Kidney epithelial cell (primary cell): ENCODE measurements at regions not wholly inside any gene's neighbourhood (a gene's known extent, or its start where the extent isn't known, plus 50 kb on each side); places are given as distances from the start of the nearest gene placed in this dataset.

ENCODE experiments used
- DNase-seq: peaks from one replicate; pipeline ENCODE4 v3.0.0-alpha.2; 2010; ENCODE audit warnings: low read depth
- H3K27me3 ChIP-seq: 2 replicates; pipeline ENCODE4 v1.6.0; 2011; ENCODE audit warnings: low read length; ENCODE audit not compliant: control insufficient read depth, insufficient read depth
- H3K36me3 ChIP-seq: 2 replicates; pipeline ENCODE4 v1.5.1; 2011; ENCODE audit warnings: low read length; ENCODE audit not compliant: control insufficient read depth, insufficient read depth
- H3K4me3 ChIP-seq: 2 replicates; pipeline ENCODE4 v1.5.1; 2011; ENCODE audit warnings: low read depth, mild to moderate bottlenecking, control low read depth, low read length
- TF ChIP-seq, protein P1 (sequence below): IDR thresholded peaks from 2 replicates; pipeline ENCODE4 v1.5.1; 2011; ENCODE audit warnings: mild to moderate bottlenecking, moderate library complexity, low read length, control low read depth, inconsistent platforms; ENCODE audit not compliant: insufficient read depth, poor library complexity, severe bottlenecking

DNA sequence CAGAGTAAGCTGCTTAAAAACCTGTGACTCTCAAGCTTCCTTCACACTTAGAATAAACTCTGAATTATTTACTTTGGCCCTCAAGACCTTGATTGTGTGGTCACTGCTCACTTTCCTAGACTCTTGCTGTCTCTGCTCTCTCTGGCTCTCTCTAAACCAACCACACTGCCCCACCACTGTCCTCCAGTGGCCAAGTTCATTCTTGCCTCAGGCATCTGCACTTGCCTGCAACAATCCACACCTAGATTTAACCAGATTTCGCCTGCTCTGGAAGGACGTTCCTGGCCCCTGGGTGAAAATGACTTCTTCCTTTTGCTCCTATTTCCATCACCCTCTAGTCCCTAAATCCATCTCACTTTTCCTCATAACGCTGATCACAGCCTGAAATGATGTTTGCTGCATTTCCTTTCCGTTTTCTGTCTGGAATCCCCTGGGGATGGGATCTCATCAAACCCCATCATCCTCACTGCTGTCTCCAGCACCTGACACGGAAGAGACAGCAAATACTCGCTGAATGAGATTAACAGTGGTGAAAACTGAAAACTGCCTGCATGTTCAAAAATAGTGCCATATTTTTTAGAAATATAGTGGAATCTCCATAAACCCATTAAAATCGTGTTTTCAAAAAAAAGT is 232.6 kb downstream of the UQCRFS1 start:
- DNase-seq: no peak
- no peaks in the 10 kb centered on the region for H3K36me3 ChIP-seq
- no peak overlapping the region for H3K4me3 ChIP-seq
- H3K27me3 ChIP-seq: no peaks in the 10 kb centered on the region
- TF ChIP-seq, protein P1, sequence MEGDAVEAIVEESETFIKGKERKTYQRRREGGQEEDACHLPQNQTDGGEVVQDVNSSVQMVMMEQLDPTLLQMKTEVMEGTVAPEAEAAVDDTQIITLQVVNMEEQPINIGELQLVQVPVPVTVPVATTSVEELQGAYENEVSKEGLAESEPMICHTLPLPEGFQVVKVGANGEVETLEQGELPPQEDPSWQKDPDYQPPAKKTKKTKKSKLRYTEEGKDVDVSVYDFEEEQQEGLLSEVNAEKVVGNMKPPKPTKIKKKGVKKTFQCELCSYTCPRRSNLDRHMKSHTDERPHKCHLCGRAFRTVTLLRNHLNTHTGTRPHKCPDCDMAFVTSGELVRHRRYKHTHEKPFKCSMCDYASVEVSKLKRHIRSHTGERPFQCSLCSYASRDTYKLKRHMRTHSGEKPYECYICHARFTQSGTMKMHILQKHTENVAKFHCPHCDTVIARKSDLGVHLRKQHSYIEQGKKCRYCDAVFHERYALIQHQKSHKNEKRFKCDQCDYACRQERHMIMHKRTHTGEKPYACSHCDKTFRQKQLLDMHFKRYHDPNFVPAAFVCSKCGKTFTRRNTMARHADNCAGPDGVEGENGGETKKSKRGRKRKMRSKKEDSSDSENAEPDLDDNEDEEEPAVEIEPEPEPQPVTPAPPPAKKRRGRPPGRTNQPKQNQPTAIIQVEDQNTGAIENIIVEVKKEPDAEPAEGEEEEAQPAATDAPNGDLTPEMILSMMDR: peak; percentile 59

- Histone ChIP-seq H3K36me3 (no peaks in the 10 kb centered on the region), H3K4me3 (no peak overlapping the region), H3K27me3 (no peaks in the 10 kb centered on the region)
- TF ChIP-seq, protein P1: peak; percentile 25
- no peak for DNase-seq
Measured at GRCh38 chr19:28977826-28978225, 235.1 kb downstream of the UQCRFS1 start.

DNA sequence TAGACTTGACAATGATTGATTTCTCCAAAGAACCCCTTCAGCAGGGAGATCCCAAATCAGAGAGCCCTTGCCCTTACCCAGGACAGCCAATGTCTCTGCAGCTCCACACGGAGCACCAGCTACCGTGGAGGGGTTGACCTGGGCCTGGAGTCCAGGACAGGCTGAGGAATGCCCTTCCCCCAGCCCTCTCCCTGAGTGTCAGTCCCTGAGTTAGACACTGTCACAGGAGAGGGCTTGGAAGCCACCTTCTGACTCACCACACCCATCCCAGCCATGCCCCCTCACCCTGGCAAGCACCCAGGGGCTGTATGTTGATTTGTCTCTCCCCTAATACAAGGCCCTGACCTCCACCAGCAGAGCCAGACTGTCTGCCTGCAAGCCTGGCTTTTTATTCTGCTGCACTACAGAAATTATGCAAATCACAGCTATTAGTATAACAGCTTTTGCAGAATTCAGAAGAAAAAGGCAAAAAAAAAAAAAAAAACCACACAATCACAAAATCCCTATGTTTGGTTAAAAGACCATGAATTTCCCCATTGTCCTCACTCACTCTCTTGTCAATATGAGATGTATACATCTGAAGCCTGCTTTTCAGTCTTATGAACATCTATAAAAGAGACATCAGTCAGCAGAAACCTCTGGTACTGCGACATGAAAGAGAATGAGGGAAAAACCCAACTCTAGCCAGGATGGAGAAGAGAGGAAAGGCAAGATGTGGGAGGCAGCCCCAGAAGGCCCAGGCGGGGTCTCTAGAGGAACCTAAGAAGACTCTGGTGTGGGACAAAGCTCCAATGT is 240.7 kb downstream of the UQCRFS1 start:
- H3K27me3 ChIP-seq: no peaks in the 10 kb centered on the region
- no peak overlapping the region for H3K4me3 ChIP-seq
- no peaks in the 10 kb centered on the region for H3K36me3 ChIP-seq
- no peak for DNase-seq
- TF ChIP-seq, protein P1: no peak

GRCh38 chr19:28971513-28971912 is 241.4 kb downstream of the UQCRFS1 start:
- Histone ChIP-seq H3K36me3 (no peaks in the 10 kb centered on the region), H3K27me3 (no peaks in the 10 kb centered on the region), H3K4me3 (no peak overlapping the region)
- DNase-seq: no peak
- TF ChIP-seq, protein P1: no peak

DNA sequence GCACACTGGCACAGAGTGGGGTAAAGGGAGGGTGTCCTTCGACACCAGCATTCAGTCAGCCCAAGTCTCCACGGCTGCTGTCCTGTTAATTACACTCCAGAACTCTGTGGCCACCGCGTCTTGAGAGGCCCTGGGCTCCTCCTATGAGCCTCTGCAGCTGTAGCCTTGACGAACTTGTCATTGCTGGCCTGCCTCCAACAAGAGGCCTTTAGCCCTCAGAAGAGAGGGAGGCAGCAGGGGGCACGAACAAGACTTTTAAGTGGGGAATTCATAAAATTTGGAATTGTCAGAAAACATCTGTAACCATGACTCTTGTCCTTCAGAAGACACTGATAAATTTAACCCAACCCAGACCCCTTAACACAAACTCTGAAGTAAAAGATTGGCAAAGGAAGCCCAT is 241.9 kb downstream of the UQCRFS1 start:
- no peak overlapping the region for H3K4me3 ChIP-seq
- TF ChIP-seq, protein P1: no peak
- no peaks in the 10 kb centered on the region for H3K36me3 ChIP-seq
- no peak for DNase-seq
- H3K27me3 ChIP-seq: no peaks in the 10 kb centered on the region
